ENCODE measurements at regions not wholly inside any gene's neighbourhood (a gene's known extent, or its start where the extent isn't known, plus 50 kb on each side); places are given as distances from the start of the nearest gene placed in this dataset.
A peak's percentile ranks its signal among the peaks of the same experiment; 100 is the strongest.

DNA sequence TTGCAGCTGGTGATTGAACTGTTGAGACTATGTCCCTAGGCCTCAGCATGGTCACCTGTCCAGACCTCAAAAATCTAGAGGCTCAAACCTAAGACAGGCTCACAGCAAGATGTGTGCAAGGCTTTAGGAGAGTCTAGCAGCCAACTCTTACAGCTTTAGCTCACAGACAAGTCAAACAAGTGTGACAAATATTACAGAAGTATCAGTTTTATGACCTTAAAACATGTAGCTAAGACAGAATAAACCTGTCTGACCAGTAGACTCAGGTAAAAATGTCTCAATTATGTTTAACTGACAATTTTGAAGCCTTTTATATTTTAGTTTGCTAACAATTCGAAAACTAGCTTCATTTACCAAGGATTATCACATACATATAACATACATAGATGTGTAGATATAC, 80.0 kb upstream of the HTATIP2 start (continued):
- TF ChIP-seq ZNF114 (CRISPR knock-in tag; IDR thresholded peaks at IDR 0.05) = no peak

DNA sequence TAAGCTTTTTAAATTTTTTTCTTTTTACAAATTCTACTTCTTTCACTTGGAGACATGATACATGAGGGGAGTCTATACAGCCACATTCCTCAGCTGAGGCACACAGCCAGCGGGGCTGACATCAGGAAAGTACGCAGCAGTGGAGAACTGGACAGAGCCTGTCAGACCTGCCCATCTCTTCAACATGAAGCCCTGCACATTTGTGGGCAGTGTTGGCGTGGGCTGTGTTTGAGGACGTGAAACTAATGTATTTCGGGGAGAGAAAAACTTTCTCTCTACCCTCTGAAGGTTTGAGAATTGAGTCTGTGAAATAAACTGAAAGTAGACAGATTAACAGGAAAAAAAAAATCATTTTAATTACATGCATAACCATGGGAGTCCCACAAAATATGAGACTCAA, 84.8 kb upstream of the HTATIP2 start:
- Mint-ChIP-seq H3K4me1 (peaks cover 7% of the 10 kb centered on the region), H3K27ac (no peak overlapping the region)
- no peaks in the 10 kb centered on the region for H3K36me3 ChIP-seq (ENCODE audit: insufficient read depth)

DNA sequence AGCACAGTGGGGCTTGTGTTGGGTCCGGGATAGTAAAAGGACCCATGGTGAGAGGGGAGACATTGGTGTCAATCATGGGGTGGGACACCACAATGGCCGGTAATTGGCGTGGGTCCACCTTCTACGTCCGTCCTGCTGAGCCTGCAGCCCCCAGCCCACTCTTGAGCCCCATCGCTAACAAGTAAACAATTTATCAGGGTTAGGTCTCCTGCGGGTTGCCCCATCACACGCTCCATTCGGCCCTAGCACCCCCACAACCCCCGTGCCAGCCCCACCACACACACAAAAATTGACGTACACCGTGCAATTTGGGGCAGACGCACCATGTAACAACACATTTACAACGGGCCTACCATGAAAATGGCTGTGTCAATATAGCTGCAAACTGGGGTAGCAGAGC, 86.5 kb upstream of the HTATIP2 start:
- Histone ChIP-seq H3K27me3 (ENCODE audit: insufficient read depth) (no peaks in the 10 kb centered on the region), H3K36me3 (ENCODE audit: insufficient read depth) (no peaks in the 10 kb centered on the region), H3K79me2 (replicated peaks; ENCODE audit: insufficient read depth) (no peaks in the 10 kb centered on the region), H2AFZ (no peak overlapping the region), H3K4me1 (ENCODE audit: insufficient read depth) (no peaks in the 10 kb centered on the region), H4K20me1 (replicated peaks; ENCODE audit: insufficient read depth) (no peaks in the 10 kb centered on the region), H3K9me2 (ENCODE audit: insufficient read depth) (peaks cover 4% of the 10 kb centered on the region; the same call in 1 of the 2 replicates), H3K4me3 (no peak overlapping the region), H3K4me2 (no peak overlapping the region), H3K27ac (ENCODE audit: low read depth) (no peak overlapping the region), H3F3A (replicated peaks; ENCODE audit: low read depth) (no peaks in the 10 kb centered on the region)
- Mint-ChIP-seq H3K4me3 (no peak overlapping the region), H3K36me3 (ENCODE audit: low read depth) (no peaks in the 10 kb centered on the region), H3K4me1 (peaks cover 7% of the 10 kb centered on the region), H3K9me3 (no peaks in the 10 kb centered on the region), H3K27me3 (ENCODE audit: insufficient read depth, low read depth, poor library complexity) (peaks cover 5% of the 10 kb centered on the region), H3K27ac (no peak overlapping the region)
- ATAC-seq = no peak
- no peak for DNase-seq (ENCODE audit: low spot score)
- TF ChIP-seq NANOG (IDR thresholded peaks at IDR 0.05; ENCODE audit: borderline replicate concordance) (no peak), EZH2 (IDR thresholded peaks at IDR 0.05; ENCODE audit: low read depth, unreplicated experiment) (no peak), ZNF114 (CRISPR knock-in tag; IDR thresholded peaks at IDR 0.05) (no peak), JUNB (IDR thresholded peaks at IDR 0.05; ENCODE audit: unreplicated experiment) (no peak), ZNF331 (CRISPR knock-in tag; IDR thresholded peaks at IDR 0.05; ENCODE audit: low read depth) (no peak)
- TF ChIP-seq, protein P1, sequence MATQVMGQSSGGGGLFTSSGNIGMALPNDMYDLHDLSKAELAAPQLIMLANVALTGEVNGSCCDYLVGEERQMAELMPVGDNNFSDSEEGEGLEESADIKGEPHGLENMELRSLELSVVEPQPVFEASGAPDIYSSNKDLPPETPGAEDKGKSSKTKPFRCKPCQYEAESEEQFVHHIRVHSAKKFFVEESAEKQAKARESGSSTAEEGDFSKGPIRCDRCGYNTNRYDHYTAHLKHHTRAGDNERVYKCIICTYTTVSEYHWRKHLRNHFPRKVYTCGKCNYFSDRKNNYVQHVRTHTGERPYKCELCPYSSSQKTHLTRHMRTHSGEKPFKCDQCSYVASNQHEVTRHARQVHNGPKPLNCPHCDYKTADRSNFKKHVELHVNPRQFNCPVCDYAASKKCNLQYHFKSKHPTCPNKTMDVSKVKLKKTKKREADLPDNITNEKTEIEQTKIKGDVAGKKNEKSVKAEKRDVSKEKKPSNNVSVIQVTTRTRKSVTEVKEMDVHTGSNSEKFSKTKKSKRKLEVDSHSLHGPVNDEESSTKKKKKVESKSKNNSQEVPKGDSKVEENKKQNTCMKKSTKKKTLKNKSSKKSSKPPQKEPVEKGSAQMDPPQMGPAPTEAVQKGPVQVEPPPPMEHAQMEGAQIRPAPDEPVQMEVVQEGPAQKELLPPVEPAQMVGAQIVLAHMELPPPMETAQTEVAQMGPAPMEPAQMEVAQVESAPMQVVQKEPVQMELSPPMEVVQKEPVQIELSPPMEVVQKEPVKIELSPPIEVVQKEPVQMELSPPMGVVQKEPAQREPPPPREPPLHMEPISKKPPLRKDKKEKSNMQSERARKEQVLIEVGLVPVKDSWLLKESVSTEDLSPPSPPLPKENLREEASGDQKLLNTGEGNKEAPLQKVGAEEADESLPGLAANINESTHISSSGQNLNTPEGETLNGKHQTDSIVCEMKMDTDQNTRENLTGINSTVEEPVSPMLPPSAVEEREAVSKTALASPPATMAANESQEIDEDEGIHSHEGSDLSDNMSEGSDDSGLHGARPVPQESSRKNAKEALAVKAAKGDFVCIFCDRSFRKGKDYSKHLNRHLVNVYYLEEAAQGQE (IDR thresholded peaks at IDR 0.05; ENCODE audit: unreplicated experiment) = no peak
- TF ChIP-seq, protein P2, sequence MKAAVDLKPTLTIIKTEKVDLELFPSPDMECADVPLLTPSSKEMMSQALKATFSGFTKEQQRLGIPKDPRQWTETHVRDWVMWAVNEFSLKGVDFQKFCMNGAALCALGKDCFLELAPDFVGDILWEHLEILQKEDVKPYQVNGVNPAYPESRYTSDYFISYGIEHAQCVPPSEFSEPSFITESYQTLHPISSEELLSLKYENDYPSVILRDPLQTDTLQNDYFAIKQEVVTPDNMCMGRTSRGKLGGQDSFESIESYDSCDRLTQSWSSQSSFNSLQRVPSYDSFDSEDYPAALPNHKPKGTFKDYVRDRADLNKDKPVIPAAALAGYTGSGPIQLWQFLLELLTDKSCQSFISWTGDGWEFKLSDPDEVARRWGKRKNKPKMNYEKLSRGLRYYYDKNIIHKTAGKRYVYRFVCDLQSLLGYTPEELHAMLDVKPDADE (IDR thresholded peaks at IDR 0.05) = no peak
- TF ChIP-seq, protein P3, sequence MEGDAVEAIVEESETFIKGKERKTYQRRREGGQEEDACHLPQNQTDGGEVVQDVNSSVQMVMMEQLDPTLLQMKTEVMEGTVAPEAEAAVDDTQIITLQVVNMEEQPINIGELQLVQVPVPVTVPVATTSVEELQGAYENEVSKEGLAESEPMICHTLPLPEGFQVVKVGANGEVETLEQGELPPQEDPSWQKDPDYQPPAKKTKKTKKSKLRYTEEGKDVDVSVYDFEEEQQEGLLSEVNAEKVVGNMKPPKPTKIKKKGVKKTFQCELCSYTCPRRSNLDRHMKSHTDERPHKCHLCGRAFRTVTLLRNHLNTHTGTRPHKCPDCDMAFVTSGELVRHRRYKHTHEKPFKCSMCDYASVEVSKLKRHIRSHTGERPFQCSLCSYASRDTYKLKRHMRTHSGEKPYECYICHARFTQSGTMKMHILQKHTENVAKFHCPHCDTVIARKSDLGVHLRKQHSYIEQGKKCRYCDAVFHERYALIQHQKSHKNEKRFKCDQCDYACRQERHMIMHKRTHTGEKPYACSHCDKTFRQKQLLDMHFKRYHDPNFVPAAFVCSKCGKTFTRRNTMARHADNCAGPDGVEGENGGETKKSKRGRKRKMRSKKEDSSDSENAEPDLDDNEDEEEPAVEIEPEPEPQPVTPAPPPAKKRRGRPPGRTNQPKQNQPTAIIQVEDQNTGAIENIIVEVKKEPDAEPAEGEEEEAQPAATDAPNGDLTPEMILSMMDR (conservative IDR thresholded peaks at IDR 0.05; ENCODE audit: low read depth in 2 of 2) = no peak

More for the DNA sequence above, 84.8 kb upstream of the HTATIP2 start:
- no peaks in the 10 kb centered on the region for H3K9me3 Mint-ChIP-seq
- DNase-seq (ENCODE audit: low spot score) = no peak
- Histone ChIP-seq H3K4me1 (ENCODE audit: insufficient read depth) (no peaks in the 10 kb centered on the region), H3K27me3 (ENCODE audit: insufficient read depth) (no peaks in the 10 kb centered on the region), H3K27ac (ENCODE audit: low read depth) (no peak overlapping the region), H2AFZ (no peak overlapping the region), H3K4me2 (no peak overlapping the region), H3F3A (replicated peaks; ENCODE audit: low read depth) (no peaks in the 10 kb centered on the region), H3K4me3 (no peak overlapping the region), H3K79me2 (replicated peaks; ENCODE audit: insufficient read depth) (no peaks in the 10 kb centered on the region), H3K9me2 (ENCODE audit: insufficient read depth) (peaks cover 4% of the 10 kb centered on the region; the same call in 1 of the 2 replicates), H4K20me1 (replicated peaks; ENCODE audit: insufficient read depth) (no peaks in the 10 kb centered on the region)
- H3K27me3 Mint-ChIP-seq (ENCODE audit: insufficient read depth, low read depth, poor library complexity) = peaks cover 4% of the 10 kb centered on the region
- no peaks in the 10 kb centered on the region for H3K36me3 Mint-ChIP-seq (ENCODE audit: low read depth)
- no peak overlapping the region for H3K4me3 Mint-ChIP-seq
- TF ChIP-seq CREB1 (CRISPR knock-in tag; IDR thresholded peaks at IDR 0.05; ENCODE audit: low read depth) (no peak), NANOG (IDR thresholded peaks at IDR 0.05; ENCODE audit: borderline replicate concordance) (no peak)
- peak; percentile 27; the same call in 1 of the 3 replicates for ATAC-seq

Data from GM23338 (cell line).